ENCODE measurements at regions not wholly inside any gene's neighbourhood (a gene's known extent, or its start where the extent isn't known, plus 50 kb on each side); places are given as distances from the start of the nearest gene placed in this dataset.

DNA sequence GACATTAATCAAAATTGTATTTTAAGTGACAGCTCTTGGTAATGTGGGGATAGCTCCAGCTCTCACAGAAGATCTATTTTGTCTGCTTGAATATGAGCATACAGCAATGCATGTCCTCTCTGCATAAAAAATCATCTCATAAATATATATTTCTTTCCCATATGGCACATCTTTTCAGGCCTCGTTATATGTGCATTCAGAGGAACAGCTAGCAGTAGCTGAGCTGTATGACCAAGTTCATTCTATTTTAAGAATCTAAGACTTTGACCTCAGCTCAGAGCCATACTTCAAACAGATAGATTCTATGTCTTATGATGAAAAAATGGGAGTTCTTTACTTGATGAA is 487.2 kb downstream of the ARHGEF28 start:
- TF ChIP-seq, protein P1, sequence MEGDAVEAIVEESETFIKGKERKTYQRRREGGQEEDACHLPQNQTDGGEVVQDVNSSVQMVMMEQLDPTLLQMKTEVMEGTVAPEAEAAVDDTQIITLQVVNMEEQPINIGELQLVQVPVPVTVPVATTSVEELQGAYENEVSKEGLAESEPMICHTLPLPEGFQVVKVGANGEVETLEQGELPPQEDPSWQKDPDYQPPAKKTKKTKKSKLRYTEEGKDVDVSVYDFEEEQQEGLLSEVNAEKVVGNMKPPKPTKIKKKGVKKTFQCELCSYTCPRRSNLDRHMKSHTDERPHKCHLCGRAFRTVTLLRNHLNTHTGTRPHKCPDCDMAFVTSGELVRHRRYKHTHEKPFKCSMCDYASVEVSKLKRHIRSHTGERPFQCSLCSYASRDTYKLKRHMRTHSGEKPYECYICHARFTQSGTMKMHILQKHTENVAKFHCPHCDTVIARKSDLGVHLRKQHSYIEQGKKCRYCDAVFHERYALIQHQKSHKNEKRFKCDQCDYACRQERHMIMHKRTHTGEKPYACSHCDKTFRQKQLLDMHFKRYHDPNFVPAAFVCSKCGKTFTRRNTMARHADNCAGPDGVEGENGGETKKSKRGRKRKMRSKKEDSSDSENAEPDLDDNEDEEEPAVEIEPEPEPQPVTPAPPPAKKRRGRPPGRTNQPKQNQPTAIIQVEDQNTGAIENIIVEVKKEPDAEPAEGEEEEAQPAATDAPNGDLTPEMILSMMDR (conservative IDR thresholded peaks at IDR 0.05; ENCODE audit: low read length), result no peak
- no peak for TF ChIP-seq EZH2phosphoT487 (IDR thresholded peaks at IDR 0.05; ENCODE audit: borderline replicate concordance)

All from Loucy (cell line).